IPS-NIHi7 (cell line): ENCODE measurements at regions not wholly inside any gene's neighbourhood (a gene's known extent, or its start where the extent isn't known, plus 50 kb on each side); places are given as distances from the start of the nearest gene placed in this dataset.
"Not testable (repeated sequence)": the region's sequence is repeated elsewhere in the genome, so short reads cannot be mapped to it uniquely, and the experiment has no call there.

Experiments
- DNase-seq: peaks from one replicate; pipeline ENCODE4 v3.0.0; 2012; ENCODE audit warnings: mixed read lengths; ENCODE audit errors: extremely low spot score

GRCh38 chr15:24309700-24310099, 365.9 kb upstream of the NPAP1 start:
- not testable (repeated sequence) for DNase-seq

- not testable (repeated sequence) for DNase-seq
These were observed 363.9 kb upstream of the NPAP1 start for GRCh38 chr15:24311692-24312091.

GRCh38 chr15:24316326-24316725, 359.2 kb upstream of the NPAP1 start:
- not testable (repeated sequence) for DNase-seq

- DNase-seq = no peak
These were observed 356.6 kb upstream of the NPAP1 start for GRCh38 chr15:24318981-24319380.

GRCh38 chr15:24324096-24324495, 351.5 kb upstream of the NPAP1 start:
- DNase-seq = not testable (repeated sequence)

GRCh38 chr15:24326513-24326912, 349.1 kb upstream of the NPAP1 start:
- DNase-seq = not testable (repeated sequence)

DNA sequence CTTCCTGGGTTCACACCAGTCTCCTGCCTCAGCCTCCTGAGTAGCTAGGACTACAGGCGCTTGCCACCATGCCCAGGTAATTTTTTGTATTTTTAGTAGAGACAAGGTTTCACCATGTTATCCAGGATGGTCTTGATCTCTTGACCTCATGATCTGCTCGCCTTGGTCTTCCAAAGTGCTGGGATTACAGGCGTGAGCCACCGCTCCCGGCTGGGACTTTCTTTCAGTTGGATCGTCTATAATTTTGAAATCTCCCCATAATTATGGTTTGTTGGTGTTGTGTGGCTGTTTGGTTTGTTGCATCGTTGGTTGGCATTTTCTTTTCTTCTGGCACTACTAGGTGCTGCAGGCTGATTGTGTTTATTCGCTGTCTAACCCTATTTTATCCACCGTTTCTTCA, 343.6 kb upstream of the NPAP1 start:
- DNase-seq = not testable (repeated sequence)

DNA sequence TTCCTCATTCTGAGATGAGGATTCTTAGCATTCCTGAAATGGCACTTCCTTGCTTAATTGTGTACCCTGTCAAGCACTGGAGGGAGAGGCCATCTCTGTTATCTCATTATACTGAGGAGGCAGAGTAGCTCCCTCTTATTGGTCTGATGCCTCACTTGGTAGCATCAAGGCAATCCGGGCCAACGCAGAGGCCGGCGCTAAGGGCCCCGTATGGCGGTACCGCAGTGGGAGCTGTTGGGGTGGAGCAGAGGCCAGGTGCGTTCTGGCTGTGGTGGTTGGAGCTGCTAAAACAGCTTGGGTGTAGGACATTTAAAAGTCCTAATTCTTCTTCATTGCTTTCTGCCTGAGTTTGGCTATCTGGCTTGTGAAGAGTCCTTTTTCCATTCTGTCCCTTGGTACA, 333.7 kb upstream of the NPAP1 start:
- DNase-seq = not testable (repeated sequence)

DNA sequence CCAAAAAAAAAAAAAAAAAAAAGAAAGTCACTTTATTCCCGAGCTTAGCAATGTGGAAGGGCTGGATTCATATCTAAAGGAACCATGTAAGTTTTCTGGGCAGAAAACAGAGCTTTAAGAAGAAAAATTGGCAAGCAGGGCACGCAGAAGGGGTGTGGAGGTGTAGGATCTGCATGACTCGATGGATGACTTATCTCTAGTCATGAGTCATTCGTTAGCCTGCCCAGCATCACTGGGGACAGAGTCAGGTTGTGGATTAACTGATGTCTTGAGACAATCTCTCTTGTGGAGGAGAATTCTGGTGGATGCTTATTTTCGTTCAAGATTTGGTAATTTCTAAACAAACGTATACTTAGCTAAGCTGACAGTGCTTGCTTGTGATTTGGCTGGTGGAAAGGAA, 322.8 kb upstream of the NPAP1 start:
- DNase-seq = not testable (repeated sequence)

GRCh38 chr15:24381103-24381502, 294.5 kb upstream of the NPAP1 start:
- DNase-seq = not testable (repeated sequence)

DNA sequence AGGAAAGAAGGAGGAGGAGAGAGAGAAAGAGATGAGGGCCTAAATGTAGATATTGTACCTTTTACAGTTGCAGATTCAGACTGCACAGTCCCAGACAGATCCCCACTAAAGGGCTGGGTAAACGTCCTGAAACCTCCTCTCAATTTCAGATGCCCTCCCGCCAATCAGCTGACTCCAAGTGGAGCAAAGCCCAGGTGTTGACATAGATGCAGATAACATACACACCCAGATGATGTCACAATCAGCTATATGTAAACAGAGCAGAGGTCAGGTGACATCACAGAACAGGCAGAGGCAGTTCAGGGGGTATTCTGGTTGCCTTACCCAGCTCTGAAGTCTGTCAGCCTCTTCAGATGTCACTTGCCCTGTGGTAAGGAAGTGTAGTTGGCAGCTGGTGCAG, 290.3 kb upstream of the NPAP1 start:
- not testable (repeated sequence) for DNase-seq

- no peak for DNase-seq
These were observed 281.3 kb upstream of the NPAP1 start for GRCh38 chr15:24394303-24394702.

DNA sequence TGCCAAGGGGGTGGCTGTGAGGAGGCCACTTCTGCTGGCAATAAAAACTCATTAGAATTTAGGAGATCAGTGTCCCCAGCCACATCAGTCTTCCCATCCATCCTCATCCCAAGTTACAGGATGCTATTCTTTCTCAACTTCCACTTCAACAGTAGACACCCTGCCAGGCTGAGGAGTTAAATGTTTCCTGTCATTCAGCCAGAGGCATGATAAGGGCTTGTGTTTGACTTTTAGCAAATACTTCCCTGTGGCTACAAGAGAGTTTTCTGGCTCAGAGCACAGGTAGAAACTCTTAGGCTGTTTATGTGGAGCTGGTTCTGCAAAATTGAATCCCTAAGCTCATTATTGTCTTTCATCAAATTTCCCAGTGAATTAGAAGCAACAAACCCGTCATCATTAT, 262.9 kb upstream of the NPAP1 start:
- DNase-seq = not testable (repeated sequence)

DNA sequence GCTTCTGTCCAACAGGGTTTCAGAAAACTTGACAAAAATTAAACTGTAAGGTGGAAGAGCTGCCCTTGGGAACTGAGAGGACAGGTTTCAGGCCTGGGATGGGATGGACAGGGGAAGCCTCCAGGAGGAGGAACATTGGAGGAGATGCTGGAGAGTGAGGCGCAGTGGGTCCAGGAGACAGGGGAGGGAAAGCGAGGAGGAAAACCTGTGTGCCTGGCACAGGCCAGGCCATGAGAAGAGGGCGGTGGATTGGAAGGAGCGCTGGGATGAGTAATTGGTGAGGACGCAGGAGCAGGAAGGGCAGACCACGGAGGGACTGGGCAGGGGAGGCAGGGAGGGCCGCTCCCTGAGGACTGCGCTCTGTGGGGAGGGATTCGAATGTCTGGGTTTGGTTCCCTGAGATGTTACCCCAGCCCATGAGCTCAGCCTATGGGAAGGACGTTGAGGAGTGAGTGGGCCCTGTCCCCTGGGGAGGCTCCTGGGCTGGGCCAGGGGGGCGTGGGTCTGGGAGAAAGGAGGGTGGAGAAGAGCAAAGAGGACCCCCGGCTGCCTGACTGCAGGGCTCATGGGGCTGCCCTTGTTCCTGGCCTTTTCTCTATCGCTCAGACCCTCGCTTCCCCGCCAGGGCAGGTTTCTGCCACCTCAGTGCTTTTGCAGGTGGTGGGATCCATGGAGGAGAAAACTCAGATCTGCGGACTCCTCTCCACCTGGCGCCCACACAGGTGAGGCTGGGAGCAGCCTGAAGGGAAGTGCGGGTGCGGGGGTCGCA, 249.1 kb upstream of the NPAP1 start:
- DNase-seq = peak; percentile 9

DNA sequence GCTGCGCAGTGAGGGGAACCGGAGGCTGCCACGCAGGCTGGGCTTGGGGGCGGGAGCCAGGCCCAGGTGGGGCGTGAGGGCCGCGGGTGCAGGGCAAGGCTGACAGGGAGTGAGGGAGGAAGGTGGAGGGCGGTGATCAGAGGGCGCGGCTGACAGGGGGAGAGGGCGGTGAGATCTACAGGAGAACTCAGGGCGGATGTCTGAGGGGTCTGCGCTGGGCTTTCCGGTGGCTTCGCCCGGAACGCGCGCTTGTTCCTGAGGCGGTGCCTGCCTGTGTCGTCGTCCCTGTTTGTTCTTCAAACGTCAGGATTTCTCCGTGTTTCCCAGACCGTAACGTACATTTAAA, 248.5 kb upstream of the NPAP1 start:
- peak; percentile 13 for DNase-seq

- DNase-seq = not testable (repeated sequence)
These were observed 240.3 kb upstream of the NPAP1 start for GRCh38 chr15:24435075-24435820.

GRCh38 chr15:24437270-24437669, 238.3 kb upstream of the NPAP1 start:
- DNase-seq = not testable (repeated sequence)

DNA sequence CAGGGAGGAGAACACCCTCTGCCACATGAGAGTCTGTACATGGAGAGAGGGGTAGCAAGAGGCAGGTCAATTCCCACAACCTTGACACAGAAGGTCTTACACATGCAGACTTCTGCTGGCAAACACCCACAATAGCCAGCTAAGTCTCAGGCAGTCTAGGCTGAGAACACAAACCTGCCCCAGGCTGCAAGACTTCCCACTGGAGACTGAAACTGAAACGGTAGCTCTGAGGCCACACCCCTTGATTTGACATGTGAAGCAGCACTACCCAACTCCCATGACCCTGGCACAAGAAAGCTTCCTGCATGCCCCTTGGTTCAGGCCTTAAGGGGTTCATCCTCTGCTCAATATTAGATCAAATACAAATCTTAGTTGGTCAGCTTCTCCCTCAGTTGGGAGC, 237.8 kb upstream of the NPAP1 start:
- DNase-seq = not testable (repeated sequence)

DNA sequence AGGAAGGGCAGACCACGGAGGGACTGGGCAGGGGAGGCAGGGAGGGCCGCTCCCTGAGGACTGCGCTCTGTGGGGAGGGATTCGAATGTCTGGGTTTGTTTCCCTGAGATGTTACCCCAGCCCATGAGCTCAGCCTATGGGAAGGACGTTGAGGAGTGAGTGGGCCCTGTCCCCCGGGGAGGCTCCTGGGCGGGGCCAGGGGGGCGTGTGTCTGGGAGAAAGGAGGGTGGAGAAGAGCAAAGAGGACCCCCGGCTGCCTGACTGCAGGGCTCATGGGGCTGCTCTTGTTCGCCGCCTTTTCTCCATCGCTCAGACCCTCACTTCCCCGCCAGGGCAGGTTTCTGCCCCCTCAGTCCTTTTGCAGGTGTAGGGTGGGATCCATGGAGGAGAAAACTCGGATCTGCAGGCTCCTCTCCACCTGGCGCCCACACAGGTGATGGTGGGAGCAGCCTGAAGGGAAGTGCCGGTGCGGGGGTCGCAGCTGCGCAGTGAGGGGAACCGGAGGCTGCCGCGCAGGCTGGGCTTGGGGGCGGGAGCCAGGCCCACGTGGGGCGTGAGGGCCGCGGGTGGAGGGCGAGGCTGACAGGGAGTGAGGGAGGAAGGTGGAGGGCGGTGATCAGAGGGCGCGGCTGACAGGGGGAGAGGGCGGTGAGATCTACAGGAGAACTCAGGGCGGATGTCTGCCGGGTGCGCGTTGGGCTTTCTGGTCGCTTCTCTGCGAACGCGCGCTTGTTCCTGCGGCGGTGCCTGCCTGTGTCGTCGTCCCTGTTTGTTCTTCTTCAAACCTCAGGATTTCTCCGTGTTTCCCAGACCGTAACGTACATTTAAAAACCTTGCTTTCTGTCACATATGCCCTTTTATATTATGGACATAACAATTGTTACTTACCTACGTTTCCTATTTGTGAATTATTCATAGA, 198.2 kb upstream of the NPAP1 start:
- peak; percentile 12 for DNase-seq

DNA sequence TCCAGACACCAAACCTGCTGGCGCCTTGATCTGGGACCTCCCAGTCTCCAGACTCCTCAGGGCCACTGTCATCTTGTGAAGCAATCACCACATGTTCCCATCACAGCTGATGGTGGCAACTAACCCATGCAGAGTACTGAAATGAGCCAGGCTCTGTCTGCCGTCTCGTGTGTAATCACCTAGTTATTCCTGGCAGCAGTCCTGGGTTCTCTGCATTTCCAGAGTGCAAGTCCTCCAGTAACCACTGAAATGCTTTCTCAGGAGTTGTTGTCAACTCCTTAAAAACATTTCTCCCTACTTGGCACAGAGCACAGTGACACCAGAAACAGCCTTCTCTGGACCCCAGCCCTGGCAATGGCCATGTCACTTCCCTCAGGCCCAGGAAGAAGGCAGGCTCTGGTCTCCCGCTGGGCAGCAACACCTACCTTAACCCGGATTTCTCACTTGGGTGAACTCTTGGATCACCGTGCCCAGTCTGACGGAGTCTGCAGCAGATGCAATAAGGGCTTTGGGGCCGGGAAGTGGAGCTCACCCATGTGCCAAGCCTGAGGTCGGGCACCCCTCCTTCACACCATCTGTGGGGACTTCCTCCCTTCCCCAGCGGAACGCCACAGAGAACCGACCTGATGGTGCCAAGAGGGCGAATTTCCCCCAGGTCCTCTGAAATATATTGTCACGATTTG, 189.5 kb upstream of the NPAP1 start:
- DNase-seq = not testable (repeated sequence)

DNA sequence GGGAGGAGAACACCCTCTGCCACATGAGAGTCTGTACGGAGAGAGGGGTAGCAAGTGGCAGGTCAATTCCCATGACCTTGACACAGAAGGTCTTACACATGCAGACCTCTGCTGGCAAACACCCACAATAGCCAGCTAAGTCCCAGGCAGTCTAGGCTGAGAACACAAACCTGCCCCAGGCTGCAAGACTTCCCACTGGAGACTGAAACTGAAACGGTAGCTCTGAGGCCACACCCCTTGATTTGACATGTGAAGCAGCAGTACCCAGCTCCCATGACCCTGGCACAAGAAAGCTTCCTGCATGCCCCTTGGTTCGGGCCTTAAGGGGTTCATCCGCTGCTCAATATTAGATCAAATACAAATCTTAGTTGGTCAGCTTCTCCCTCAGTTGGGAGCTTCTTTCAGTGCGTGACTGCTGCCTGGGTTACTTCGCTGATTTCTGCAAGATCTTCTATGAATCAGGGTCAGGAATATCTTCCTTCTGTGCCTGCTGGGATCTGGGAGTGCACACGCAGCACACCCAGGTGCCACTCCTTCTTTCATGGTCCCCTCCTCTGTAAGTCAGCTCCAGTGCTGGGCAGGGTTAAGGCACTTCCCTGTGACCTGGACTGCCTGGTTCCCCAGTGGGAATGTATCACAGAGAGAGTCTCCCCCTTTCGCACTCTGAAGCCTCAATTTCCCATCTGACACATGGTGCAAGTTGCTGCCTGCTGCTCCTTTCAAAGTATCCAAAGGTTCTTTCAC, 187.2 kb upstream of the NPAP1 start:
- not testable (repeated sequence) for DNase-seq
